Vagina (tissue), 2 donors: ENCODE measurements at regions not wholly inside any gene's neighbourhood (a gene's known extent, or its start where the extent isn't known, plus 50 kb on each side); places are given as distances from the start of the nearest gene placed in this dataset.

ENCODE experiments used
- DNase-seq, 2 donors: peaks; one replicate each; pipeline ENCODE4 v3.0.0-alpha.2; 2017; ENCODE audit errors: extremely low spot score in 2 of 2
- H3K27ac ChIP-seq: fragments of 200-600 bp; sonication (generic); one replicate; pipeline ENCODE4 v1.5.1; 2019
- H3K27me3 ChIP-seq: fragments of 200-600 bp; sonication (generic); one replicate; pipeline ENCODE4 v1.5.1; 2019
- H3K36me3 ChIP-seq, 2 donors: fragments of 200-600 bp; sonication (generic); one replicate each; pipeline ENCODE4 v1.5.1; 2017 to 2019
- H3K4me1 ChIP-seq: fragments of 200-600 bp; sonication (generic); one replicate; pipeline ENCODE4 v1.5.1; 2019
- H3K4me3 ChIP-seq, 2 donors: fragments of 200-600 bp; sonication (generic); 1 replicate in 1 of 2; 2 replicates in 1 of 2; pipeline ENCODE4 v1.5.1; 2016 to 2019
- H3K9me3 ChIP-seq: fragments of 200-600 bp; sonication (generic); one replicate; pipeline ENCODE4 v1.5.1; 2019
- POLR2A ChIP-seq, 2 donors: fragments of 450-650 bp; IDR thresholded peaks; one replicate each; pipeline ENCODE4 v1.6.1; 2017; ENCODE audit warnings: antibody characterized with exemption in 2 of 2, mild to moderate bottlenecking in 2 of 2, moderate library complexity in 2 of 2
- POLR2AphosphoS5 ChIP-seq, 2 donors: sonication (generic); formaldehyde crosslinking; IDR thresholded peaks; one replicate each; pipeline ENCODE4 v1.9.0; 2017; ENCODE audit warnings: antibody characterized with exemption in 2 of 2, mild to moderate bottlenecking in 2 of 2, low read depth in 1 of 2; ENCODE audit not compliant: insufficient read depth in 1 of 2
- intact Hi-C: fragments of 100-400 bp; cut with DNase I; formaldehyde crosslinking; loops from one replicate; pipeline ENCODE4 v1.15.1; 2023
- TF ChIP-seq, protein P1 (sequence below), 3 experiments: fragments of 450-650 bp in 2 of 3; fragments of 200-600 bp in 1 of 3; sonication (generic) in 1 of 3; IDR thresholded peaks; one replicate each; pipeline ENCODE4 v1.5.1; 2017 to 2019; ENCODE audit warnings: antibody characterized with exemption in 3 of 3, mild to moderate bottlenecking in 2 of 3, moderate library complexity in 2 of 3

DNA sequence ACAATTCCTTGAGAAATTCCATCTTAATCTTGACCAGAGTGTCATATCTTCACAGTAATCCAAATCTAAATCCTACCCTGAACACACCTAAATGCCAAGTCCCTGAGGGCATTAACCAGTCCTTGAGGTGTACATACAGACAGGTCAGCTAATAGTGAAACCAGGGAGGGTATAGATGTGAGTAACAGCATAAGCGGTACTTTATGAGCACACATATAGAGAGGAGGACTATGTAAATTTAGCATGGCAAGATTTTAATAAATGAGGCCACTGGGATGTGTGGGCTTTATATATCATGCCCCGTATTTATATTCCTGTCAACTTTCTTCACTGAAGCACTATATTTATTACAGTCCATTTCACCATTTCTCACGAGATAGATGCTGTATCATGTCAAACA lies 80.2 kb downstream of the GP2 start:
- Histone ChIP-seq H3K36me3 (no peaks in the 10 kb centered on the region), H3K27me3 (no peaks in the 10 kb centered on the region), H3K4me1 (no peaks in the 10 kb centered on the region), H3K4me3 (no peak overlapping the region), H3K9me3 (no peaks in the 10 kb centered on the region), H3K27ac (no peak overlapping the region)
- DNase-seq, result no peak
- TF ChIP-seq POLR2AphosphoS5 (IDR thresholded peaks at IDR 0.05; ENCODE audit: insufficient read depth in 1 of 2, low read depth in 1 of 2), result no peak
- TF ChIP-seq POLR2A (IDR thresholded peaks at IDR 0.05), result no peak
- TF ChIP-seq, protein P1, sequence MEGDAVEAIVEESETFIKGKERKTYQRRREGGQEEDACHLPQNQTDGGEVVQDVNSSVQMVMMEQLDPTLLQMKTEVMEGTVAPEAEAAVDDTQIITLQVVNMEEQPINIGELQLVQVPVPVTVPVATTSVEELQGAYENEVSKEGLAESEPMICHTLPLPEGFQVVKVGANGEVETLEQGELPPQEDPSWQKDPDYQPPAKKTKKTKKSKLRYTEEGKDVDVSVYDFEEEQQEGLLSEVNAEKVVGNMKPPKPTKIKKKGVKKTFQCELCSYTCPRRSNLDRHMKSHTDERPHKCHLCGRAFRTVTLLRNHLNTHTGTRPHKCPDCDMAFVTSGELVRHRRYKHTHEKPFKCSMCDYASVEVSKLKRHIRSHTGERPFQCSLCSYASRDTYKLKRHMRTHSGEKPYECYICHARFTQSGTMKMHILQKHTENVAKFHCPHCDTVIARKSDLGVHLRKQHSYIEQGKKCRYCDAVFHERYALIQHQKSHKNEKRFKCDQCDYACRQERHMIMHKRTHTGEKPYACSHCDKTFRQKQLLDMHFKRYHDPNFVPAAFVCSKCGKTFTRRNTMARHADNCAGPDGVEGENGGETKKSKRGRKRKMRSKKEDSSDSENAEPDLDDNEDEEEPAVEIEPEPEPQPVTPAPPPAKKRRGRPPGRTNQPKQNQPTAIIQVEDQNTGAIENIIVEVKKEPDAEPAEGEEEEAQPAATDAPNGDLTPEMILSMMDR (IDR thresholded peaks at IDR 0.05), result no peak
- intact Hi-C loops, result no loop called here

DNA sequence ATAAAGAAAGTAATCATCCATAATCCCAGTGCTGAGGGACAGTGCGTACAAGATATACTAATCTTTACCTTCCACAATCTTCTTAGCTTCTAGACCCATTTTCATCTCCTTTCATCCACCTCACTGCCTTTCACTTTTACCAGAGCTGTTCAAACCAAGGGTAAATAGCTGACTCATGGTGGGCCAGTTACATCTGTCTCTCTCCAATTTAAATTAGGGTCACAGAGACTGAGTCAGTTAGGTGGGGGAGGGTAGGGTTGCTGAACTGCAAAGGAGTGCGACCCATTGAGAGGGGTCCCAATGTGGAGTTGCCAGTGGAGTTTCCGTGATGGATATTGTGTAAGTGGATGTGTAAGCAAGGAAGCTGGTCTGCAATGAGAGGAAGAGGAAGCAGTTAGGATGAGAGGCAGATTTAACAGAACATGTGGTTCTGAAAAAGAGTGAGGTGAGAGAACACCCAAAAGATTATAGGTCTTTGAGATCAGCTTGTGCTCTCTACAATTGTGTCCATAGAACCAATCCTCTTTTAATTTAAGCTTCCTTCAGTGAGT lies 83.5 kb downstream of the GP2 start:
- TF ChIP-seq, protein P1 (IDR thresholded peaks at IDR 0.05), result no peak
- TF ChIP-seq POLR2A (IDR thresholded peaks at IDR 0.05), result no peak
- intact Hi-C loops, result no loop called here
- no peaks in the 10 kb centered on the region for H3K27me3 ChIP-seq
- no peak overlapping the region for H3K4me3 ChIP-seq
- no peaks in the 10 kb centered on the region for H3K36me3 ChIP-seq
- H3K27ac ChIP-seq, result no peak overlapping the region
- H3K4me1 ChIP-seq, result no peaks in the 10 kb centered on the region
- no peaks in the 10 kb centered on the region for H3K9me3 ChIP-seq
- DNase-seq, result no peak

- intact Hi-C loops, result no loop called here
- TF ChIP-seq POLR2A (IDR thresholded peaks at IDR 0.05) (no peak), POLR2AphosphoS5 (IDR thresholded peaks at IDR 0.05; ENCODE audit: insufficient read depth in 1 of 2, low read depth in 1 of 2) (no peak)
- TF ChIP-seq, protein P1 (IDR thresholded peaks at IDR 0.05), result no peak
- Histone ChIP-seq H3K36me3 (no peaks in the 10 kb centered on the region), H3K4me3 (no peak overlapping the region), H3K4me1 (no peaks in the 10 kb centered on the region), H3K27me3 (no peaks in the 10 kb centered on the region), H3K27ac (no peak overlapping the region), H3K9me3 (no peaks in the 10 kb centered on the region)
- no peak for DNase-seq
Observed at GRCh38 chr16:20242568-20243255, 84.6 kb downstream of the GP2 start.

DNA sequence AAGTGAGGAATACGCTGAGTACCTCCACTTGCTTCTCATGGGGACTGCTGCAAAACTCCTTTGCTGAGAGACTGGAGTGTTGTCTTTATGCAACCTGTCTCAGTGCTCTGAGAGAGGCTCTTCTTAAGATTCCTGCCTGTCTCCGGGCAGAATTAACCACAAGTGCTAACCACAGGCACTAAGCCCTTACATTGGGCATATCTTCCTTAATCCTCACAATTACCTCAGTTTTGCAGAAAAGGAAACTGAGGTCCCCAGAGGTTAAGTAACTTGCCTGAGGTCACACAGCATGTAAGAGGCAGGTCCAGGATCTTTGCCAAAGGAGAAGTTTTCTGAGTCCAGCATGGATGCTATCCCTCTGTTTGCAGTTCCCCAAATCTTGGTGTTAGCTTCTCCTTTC lies 86.0 kb downstream of the GP2 start:
- H3K36me3 ChIP-seq, result no peaks in the 10 kb centered on the region
- H3K4me1 ChIP-seq, result no peaks in the 10 kb centered on the region
- no peak for DNase-seq
- no peaks in the 10 kb centered on the region for H3K9me3 ChIP-seq
- intact Hi-C loops, result no loop called here
- H3K4me3 ChIP-seq, result no peak overlapping the region
- TF ChIP-seq POLR2A (IDR thresholded peaks at IDR 0.05), result no peak
- TF ChIP-seq, protein P1 (IDR thresholded peaks at IDR 0.05), result no peak
- no peak for TF ChIP-seq POLR2AphosphoS5 (IDR thresholded peaks at IDR 0.05; ENCODE audit: insufficient read depth in 1 of 2, low read depth in 1 of 2)
- H3K27me3 ChIP-seq, result no peaks in the 10 kb centered on the region
- H3K27ac ChIP-seq, result no peak overlapping the region

- no peaks in the 10 kb centered on the region for H3K9me3 ChIP-seq
- intact Hi-C loops, result no loop called here
- TF ChIP-seq, protein P1 (IDR thresholded peaks at IDR 0.05), result no peak
- no peaks in the 10 kb centered on the region for H3K4me1 ChIP-seq
- no peak overlapping the region for H3K4me3 ChIP-seq
- no peaks in the 10 kb centered on the region for H3K27me3 ChIP-seq
- H3K27ac ChIP-seq, result no peak overlapping the region
- no peak for DNase-seq
- H3K36me3 ChIP-seq, result no peaks in the 10 kb centered on the region
Observed at GRCh38 chr16:20236579-20237289, 90.6 kb downstream of the GP2 start.
